Neural progenitor cell (in vitro differentiated cells): ENCODE measurements at regions not wholly inside any gene's neighbourhood (a gene's known extent, or its start where the extent isn't known, plus 50 kb on each side); places are given as distances from the start of the nearest gene placed in this dataset.

Experiments used
- DNase-seq: peaks from one replicate; pipeline ENCODE4 v3.0.0-alpha.2; 2016; ENCODE audit warnings: low spot score
- H2AFZ ChIP-seq: fragments of 200-600 bp; sonication (generic); replicated peaks from 2 replicates; pipeline ENCODE4 v1.6.1; 2016; ENCODE audit warnings: antibody characterized with exemption
- H3F3A ChIP-seq: fragments of 200-600 bp; sonication (generic); 2 replicates; pipeline ENCODE4 v1.6.1; 2016; ENCODE audit warnings: antibody characterized with exemption, low read depth
- H3K27ac ChIP-seq: fragments of 200-600 bp; sonication (generic); 2 replicates; pipeline ENCODE4 v1.5.1; 2016; ENCODE audit warnings: mild to moderate bottlenecking
- H3K27me3 ChIP-seq: fragments of 200-600 bp; sonication (generic); 2 replicates; pipeline ENCODE4 v1.6.1; 2016; ENCODE audit warnings: mild to moderate bottlenecking, moderate library complexity
- H3K36me3 ChIP-seq: fragments of 200-600 bp; sonication (generic); 2 replicates; pipeline ENCODE4 v1.5.1; 2016
- H3K4me1 ChIP-seq: fragments of 200-600 bp; sonication (generic); 2 replicates; pipeline ENCODE4 v1.6.1; 2016; ENCODE audit warnings: mixed run types
- H3K4me2 ChIP-seq: fragments of 200-600 bp; sonication (generic); 2 replicates; pipeline ENCODE4 v1.6.1; 2016
- H3K4me3 ChIP-seq: fragments of 200-600 bp; sonication (generic); 2 replicates; pipeline ENCODE4 v1.5.1; 2016
- H3K79me2 ChIP-seq: fragments of 200-600 bp; sonication (generic); 2 replicates; pipeline ENCODE4 v1.6.1; 2016; ENCODE audit warnings: low read depth
- H3K9ac ChIP-seq: fragments of 200-600 bp; sonication (generic); 2 replicates; pipeline ENCODE4 v1.6.1; 2016
- H3K9me3 ChIP-seq: fragments of 200-600 bp; sonication (generic); 2 replicates; pipeline ENCODE4 v1.5.1; 2016; ENCODE audit warnings: low read depth
- H4K20me1 ChIP-seq: fragments of 200-600 bp; sonication (generic); 2 replicates; pipeline ENCODE4 v1.6.1; 2016; ENCODE audit warnings: low read depth
- H3K27ac Mint-ChIP-seq: 3 replicates; pipeline ENCODE4 v1.8.0; 2021; ENCODE audit warnings: mixed read lengths
- H3K27me3 Mint-ChIP-seq: 2 replicates; pipeline ENCODE4 v1.8.0; 2022; ENCODE audit warnings: low read depth, mild to moderate bottlenecking, inconsistent platforms, moderate library complexity, mixed read lengths; ENCODE audit not compliant: insufficient read depth
- H3K36me3 Mint-ChIP-seq: 3 replicates; pipeline ENCODE4 v1.8.0; 2021; ENCODE audit warnings: mixed read lengths
- H3K4me1 Mint-ChIP-seq: 3 replicates; pipeline ENCODE4 v1.8.0; 2021; ENCODE audit warnings: mixed read lengths
- H3K4me3 Mint-ChIP-seq: 3 replicates; pipeline ENCODE4 v1.8.0; 2021; ENCODE audit warnings: mild to moderate bottlenecking, moderate library complexity, mixed read lengths
- H3K9me3 Mint-ChIP-seq: 3 replicates; pipeline ENCODE4 v1.8.0; 2020; ENCODE audit warnings: mixed read lengths
- EZH2 ChIP-seq: fragments of 200-600 bp; sonication (generic); IDR thresholded peaks from 2 replicates; pipeline ENCODE4 v1.6.1; 2017; ENCODE audit warnings: antibody characterized with exemption, mild to moderate bottlenecking, moderate library complexity
- EZH2phosphoT487 ChIP-seq: fragments of 200-600 bp; sonication (generic); IDR thresholded peaks from 2 replicates; pipeline ENCODE4 v1.6.1; 2017; ENCODE audit warnings: antibody characterized with exemption
- TF ChIP-seq, protein P1 (sequence below): fragments of 200-600 bp; sonication (generic); IDR thresholded peaks from 2 replicates; pipeline ENCODE4 v1.5.1; 2017; ENCODE audit warnings: antibody characterized with exemption, mild to moderate bottlenecking

DNA sequence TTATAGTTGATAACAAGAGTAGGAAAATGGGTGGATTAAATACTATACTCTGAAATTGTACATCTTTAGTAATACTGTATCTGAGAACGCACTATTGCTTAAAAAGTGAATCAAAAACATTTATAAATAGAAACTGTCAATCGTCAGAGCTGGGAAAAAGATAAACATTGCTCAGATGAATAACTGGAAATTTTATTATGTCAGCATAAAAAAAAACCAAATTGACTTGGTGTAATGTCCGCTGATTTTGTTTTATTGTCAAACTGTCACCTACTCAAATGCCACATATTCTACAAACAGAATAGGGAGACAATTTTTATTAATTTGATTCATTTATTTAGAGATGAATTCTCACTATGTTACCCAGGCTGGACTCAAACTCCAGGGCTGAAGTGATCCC lies 109.3 kb upstream of the TMTC1 start:
- Histone ChIP-seq H3F3A (no peaks in the 10 kb centered on the region), H3K27me3 (no peaks in the 10 kb centered on the region), H3K4me2 (no peak overlapping the region), H3K79me2 (no peaks in the 10 kb centered on the region), H3K9me3 (no peaks in the 10 kb centered on the region), H3K4me1 (peaks cover 4% of the 10 kb centered on the region), H3K36me3 (no peaks in the 10 kb centered on the region), H4K20me1 (no peaks in the 10 kb centered on the region), H3K27ac (no peak overlapping the region), H2AFZ (no peak overlapping the region), H3K9ac (no peak overlapping the region), H3K4me3 (no peak overlapping the region)
- H3K27me3 Mint-ChIP-seq = peaks cover 2% of the 10 kb centered on the region
- peaks cover 16% of the 10 kb centered on the region for H3K9me3 Mint-ChIP-seq
- no peak overlapping the region for H3K27ac Mint-ChIP-seq
- peaks cover 3% of the 10 kb centered on the region for H3K4me1 Mint-ChIP-seq
- DNase-seq = no peak
- no peak overlapping the region for H3K4me3 Mint-ChIP-seq
- H3K36me3 Mint-ChIP-seq = no peaks in the 10 kb centered on the region
- TF ChIP-seq, protein P1, sequence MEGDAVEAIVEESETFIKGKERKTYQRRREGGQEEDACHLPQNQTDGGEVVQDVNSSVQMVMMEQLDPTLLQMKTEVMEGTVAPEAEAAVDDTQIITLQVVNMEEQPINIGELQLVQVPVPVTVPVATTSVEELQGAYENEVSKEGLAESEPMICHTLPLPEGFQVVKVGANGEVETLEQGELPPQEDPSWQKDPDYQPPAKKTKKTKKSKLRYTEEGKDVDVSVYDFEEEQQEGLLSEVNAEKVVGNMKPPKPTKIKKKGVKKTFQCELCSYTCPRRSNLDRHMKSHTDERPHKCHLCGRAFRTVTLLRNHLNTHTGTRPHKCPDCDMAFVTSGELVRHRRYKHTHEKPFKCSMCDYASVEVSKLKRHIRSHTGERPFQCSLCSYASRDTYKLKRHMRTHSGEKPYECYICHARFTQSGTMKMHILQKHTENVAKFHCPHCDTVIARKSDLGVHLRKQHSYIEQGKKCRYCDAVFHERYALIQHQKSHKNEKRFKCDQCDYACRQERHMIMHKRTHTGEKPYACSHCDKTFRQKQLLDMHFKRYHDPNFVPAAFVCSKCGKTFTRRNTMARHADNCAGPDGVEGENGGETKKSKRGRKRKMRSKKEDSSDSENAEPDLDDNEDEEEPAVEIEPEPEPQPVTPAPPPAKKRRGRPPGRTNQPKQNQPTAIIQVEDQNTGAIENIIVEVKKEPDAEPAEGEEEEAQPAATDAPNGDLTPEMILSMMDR = no peak
- TF ChIP-seq EZH2phosphoT487 (no peak), EZH2 (no peak)

GRCh38 chr12:29891792-29892191 lies 108.0 kb upstream of the TMTC1 start:
- TF ChIP-seq, protein P1 = no peak
- TF ChIP-seq EZH2 (no peak), EZH2phosphoT487 (no peak)
- Mint-ChIP-seq H3K9me3 (peaks cover 26% of the 10 kb centered on the region), H3K36me3 (no peaks in the 10 kb centered on the region), H3K27me3 (peaks cover 2% of the 10 kb centered on the region), H3K4me1 (no peaks in the 10 kb centered on the region), H3K4me3 (no peak overlapping the region), H3K27ac (no peak overlapping the region)
- Histone ChIP-seq H3K9ac (no peak overlapping the region), H3K27ac (no peak overlapping the region), H3K27me3 (no peaks in the 10 kb centered on the region), H3K36me3 (no peaks in the 10 kb centered on the region), H3K4me1 (peaks cover 4% of the 10 kb centered on the region), H3K4me2 (no peak overlapping the region), H2AFZ (no peak overlapping the region), H4K20me1 (no peaks in the 10 kb centered on the region), H3K9me3 (no peaks in the 10 kb centered on the region), H3K4me3 (no peak overlapping the region), H3K79me2 (no peaks in the 10 kb centered on the region), H3F3A (no peaks in the 10 kb centered on the region)
- no peak for DNase-seq

- Mint-ChIP-seq H3K4me1 (peaks cover 5% of the 10 kb centered on the region), H3K27ac (no peak overlapping the region), H3K9me3 (peaks cover 32% of the 10 kb centered on the region), H3K36me3 (peaks cover 2% of the 10 kb centered on the region), H3K4me3 (no peak overlapping the region), H3K27me3 (peaks cover 3% of the 10 kb centered on the region)
- Histone ChIP-seq H3K79me2 (no peaks in the 10 kb centered on the region), H3K9me3 (no peaks in the 10 kb centered on the region), H3F3A (no peaks in the 10 kb centered on the region), H3K9ac (no peak overlapping the region), H3K36me3 (no peaks in the 10 kb centered on the region), H3K27ac (no peak overlapping the region), H4K20me1 (no peaks in the 10 kb centered on the region), H2AFZ (peak overlapping the region; percentile 52), H3K4me2 (no peak overlapping the region), H3K27me3 (no peaks in the 10 kb centered on the region), H3K4me3 (no peak overlapping the region), H3K4me1 (no peaks in the 10 kb centered on the region)
- peak; percentile 84 for DNase-seq
- TF ChIP-seq EZH2 = no peak
- TF ChIP-seq, protein P1 = peak; percentile 79
Measured at GRCh38 chr12:29889737-29890136, 106.0 kb upstream of the TMTC1 start.
